Activated naive CD4-positive, alpha-beta T cell treated with Interleukin-2 at 50 U/mL for 16 hours (primary cell): ENCODE measurements at regions not wholly inside any gene's neighbourhood (a gene's known extent, or its start where the extent isn't known, plus 50 kb on each side); places are given as distances from the start of the nearest gene placed in this dataset.
"Not testable (repeated sequence)": the region's sequence is repeated elsewhere in the genome, so short reads cannot be mapped to it uniquely, and the experiment has no call there.

Experiments used
- DNase-seq: peaks from one replicate; pipeline ENCODE4 v3.0.0-alpha.2; 2020

DNA sequence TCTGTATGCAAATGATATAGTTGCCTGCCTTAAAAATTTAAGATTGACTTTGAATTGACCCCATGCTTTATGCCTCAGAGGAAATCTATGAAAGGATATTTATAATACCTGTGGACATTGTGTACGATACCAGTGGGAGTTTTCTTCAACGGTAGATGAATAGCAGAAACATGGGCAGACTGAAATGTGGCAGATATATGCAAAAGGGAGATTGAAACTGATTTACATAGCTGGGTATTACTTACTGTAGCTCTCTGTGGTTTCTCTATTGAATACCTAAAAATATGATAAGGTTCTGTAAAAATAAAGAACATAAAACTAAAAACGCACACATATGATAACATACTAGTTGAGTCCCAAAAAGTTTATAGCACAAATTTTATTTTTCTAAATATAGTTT is 345.2 kb upstream of the PCSK5 start:
- no peak for DNase-seq

- no peak for DNase-seq
These were observed 341.6 kb upstream of the PCSK5 start for GRCh38 chr9:75548871-75549270.

GRCh38 chr9:75551861-75552260 is 338.6 kb upstream of the PCSK5 start:
- no peak for DNase-seq

- no peak for DNase-seq
These were observed 337.5 kb upstream of the PCSK5 start for GRCh38 chr9:75552941-75553340.

DNA sequence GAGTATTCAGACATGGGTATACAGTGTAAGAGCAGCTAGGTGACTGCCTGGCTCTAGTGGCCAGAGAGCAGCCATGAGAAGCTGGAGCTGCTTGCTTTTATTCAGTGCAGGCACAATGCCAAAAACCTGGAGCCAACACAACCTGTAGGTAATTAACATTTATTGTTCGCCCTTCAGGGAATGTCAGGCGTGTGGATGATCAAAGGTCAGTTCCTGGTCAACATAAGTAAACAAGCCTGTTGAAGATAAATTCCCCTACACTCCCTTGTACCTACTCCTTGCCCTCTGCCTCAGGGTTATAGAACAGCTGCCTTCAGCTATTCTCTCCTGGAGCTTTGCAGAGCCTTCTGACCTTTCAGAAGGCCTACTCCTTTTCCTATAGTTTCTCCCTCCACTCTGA is 323.7 kb upstream of the PCSK5 start:
- DNase-seq, result not testable (repeated sequence)

DNA sequence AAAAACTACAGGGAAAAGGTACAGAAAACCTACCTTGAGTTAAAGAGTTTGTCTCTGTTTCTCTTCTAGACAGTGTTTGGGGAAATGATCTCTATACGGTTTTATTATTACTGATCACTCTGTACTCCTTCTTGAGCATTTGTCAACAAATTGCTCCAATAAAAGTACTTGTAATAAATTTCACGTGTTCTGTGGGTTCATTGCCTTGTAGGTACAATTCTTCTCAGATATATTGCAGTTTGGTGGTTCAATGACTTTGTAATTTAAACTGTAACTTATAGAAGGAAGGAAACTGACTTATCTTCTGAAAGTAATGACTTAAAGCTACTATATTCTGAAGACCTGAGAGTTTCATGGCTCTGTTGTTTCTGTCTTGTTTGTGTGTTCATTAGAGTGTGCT is 319.9 kb upstream of the PCSK5 start:
- no peak for DNase-seq

- no peak for DNase-seq
These were observed 315.9 kb upstream of the PCSK5 start for GRCh38 chr9:75574569-75574968.

DNA sequence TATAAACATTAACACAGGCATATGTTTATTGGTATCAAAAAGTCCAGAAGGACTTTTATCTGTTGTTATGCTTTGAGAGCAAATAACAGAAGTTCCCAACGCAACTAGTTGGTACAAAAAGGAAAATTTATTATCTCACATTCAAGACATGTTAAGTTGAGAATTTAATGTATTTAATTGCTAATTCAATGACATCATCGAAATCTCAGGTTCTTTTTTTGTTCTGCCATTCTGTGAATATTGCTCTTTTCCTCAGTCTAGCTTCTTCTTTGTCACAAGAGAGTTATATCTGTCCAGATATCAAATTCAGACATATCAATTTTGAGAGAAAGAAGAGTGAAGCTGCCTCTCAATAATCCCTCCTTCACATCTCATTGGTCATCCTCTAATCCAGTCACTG is 307.6 kb upstream of the PCSK5 start:
- DNase-seq, result no peak

GRCh38 chr9:75588808-75589207 is 301.7 kb upstream of the PCSK5 start:
- no peak for DNase-seq

DNA sequence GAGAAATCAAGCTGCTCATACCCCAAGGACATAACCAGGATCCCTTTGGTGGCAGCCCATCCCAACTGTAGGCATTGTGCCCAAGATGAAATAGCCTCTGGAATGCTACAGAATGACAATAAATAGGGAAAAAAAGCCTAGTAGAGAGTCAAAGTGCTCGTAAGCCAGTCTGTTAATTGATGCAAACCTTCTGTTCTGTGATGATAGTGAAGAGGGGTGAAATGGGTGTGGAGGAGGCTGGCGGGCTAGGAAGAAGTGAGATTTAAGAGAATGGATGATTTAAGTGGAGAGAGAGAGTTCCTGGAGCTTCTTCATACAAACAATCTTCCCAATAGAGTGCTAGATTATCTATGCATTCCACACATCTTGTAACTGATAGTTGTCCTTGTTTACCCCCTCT is 301.0 kb upstream of the PCSK5 start:
- DNase-seq, result no peak

DNA sequence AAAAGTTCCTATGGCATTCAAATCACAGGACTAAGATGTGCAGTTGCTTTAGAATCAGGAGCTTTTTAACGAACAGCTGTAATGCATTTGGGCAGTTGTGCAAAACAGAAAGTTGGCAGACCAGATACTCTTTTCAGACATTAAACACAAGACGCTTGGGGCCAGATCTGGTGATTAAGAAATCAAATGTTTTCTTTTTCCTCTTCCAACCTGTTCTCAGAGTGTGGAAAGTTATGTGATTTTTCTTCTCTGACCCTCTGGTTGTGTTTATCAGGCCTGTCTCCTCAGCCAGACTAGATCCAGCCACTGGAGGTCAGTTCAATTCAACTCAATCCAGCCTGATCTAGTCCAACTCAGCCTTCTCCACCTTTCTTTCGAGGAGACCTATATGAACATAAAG is 298.5 kb upstream of the PCSK5 start:
- no peak for DNase-seq

- no peak for DNase-seq
These were observed 297.9 kb upstream of the PCSK5 start for GRCh38 chr9:75592586-75592985.

DNA sequence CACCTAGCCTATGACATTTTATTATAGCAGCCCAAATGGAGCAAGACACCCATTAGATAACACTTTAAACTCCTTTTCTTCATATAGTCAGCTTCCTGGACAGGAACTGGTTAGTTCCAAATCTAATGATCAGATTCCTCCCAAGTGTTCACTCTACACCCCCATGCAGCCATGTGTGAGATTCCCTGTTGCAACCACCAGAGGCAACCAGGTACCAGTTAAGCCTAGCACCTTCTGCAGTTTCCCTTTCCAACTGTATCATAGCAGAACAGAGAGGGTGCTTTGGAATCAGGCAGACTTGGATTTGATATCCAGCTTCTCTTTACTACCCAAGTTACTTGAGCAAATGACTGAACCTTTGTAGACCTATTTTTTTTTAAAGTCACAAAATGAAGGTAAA is 296.6 kb upstream of the PCSK5 start:
- no peak for DNase-seq

GRCh38 chr9:75599126-75599525 is 291.3 kb upstream of the PCSK5 start:
- no peak for DNase-seq

- DNase-seq, result no peak
These were observed 289.2 kb upstream of the PCSK5 start for GRCh38 chr9:75601280-75601679.

GRCh38 chr9:75602060-75602459 is 288.4 kb upstream of the PCSK5 start:
- no peak for DNase-seq

DNA sequence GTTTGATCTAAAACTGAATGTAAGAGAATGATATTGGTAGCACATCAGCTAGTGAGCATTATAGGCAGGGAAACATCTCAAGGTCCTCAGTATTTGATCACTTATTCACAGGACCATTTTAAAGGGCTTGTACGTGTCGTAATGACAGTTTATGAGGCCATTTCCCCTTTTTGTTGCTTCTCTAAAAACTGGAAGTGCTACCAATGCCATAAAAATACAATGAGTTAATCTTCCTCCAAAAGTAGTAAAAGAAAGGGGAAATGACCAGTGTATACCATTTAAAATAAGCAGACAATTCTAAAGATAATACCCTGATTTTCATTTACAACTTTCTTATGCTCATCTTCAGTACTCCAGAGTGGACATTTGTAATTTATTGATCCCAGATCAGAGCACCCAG is 285.8 kb upstream of the PCSK5 start:
- no peak for DNase-seq

GRCh38 chr9:75607521-75607920 is 283.0 kb upstream of the PCSK5 start:
- DNase-seq, result no peak

DNA sequence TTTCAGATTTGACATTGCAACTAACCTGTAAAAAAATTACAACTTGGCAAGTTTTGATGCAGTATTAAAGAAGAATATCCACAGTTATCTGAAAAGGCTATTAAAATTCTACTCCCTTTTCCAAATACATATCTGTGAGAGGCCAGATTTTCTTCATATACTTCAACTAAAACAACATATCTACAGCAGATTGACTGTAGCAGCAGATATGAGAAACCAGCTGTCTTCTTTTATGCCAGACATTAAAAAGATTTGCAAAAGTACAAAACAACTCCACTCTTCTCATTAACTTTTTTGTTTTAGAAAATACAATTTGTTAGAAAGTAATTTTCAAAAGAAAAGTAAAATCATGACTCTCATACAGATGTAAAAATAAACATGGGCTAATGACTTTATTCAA is 281.1 kb upstream of the PCSK5 start:
- no peak for DNase-seq

DNA sequence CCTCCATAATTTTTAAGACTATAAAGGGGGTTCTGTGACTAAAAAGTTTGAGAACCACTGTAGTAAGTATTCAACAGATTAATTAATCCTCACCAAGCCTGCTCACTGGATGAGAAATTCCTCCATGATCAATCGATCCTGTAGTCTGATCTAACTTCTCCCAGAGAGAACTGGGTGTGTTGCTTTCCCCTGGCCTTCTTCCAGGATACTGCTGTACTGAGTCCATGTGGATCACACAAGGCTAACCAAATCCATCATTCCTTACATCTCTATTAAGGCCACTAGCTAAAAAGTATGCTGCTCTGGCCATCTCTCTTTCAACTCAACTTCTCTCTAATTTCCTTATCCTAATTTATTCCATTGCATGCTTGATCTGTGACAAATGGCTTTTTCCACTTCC is 280.2 kb upstream of the PCSK5 start:
- no peak for DNase-seq

GRCh38 chr9:75612205-75612604 is 278.3 kb upstream of the PCSK5 start:
- no peak for DNase-seq

- no peak for DNase-seq
These were observed 277.7 kb upstream of the PCSK5 start for GRCh38 chr9:75612754-75613153.

- DNase-seq, result no peak
These were observed 275.2 kb upstream of the PCSK5 start for GRCh38 chr9:75615284-75615683.

GRCh38 chr9:75616052-75616451 is 274.4 kb upstream of the PCSK5 start:
- DNase-seq, result no peak

DNA sequence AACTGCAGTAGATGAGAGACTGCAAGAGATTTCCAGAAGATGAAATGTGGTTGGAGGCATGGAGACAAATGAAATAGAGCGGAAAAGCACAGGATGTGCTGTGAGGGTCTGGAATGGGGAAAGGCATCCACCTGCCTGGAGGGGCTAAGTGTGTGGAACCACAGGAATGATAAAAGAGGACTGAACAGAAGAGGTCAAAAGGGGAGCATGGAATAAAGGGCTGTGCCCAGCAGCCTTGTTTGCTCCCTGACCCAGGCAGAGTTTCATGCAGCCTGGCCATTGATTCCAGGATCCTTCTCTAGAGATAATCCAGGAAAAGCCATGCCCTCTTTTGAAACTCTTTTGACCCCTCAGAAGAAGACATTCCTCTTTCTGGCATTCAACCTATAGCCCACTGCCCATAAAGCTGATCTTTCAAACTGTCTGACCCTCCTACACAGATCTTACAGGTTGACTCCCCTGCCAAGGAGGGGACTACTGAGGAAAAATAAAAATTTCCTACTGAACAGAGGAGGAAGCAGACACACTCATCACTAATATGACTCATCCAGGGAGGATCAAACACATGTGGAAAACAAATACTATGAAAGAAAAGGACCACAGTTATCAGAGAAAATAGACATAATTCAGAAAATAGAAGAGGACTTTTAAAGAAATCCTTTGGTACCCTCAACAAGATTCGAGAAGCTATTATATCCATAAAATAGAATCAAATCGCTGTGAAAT is 273.5 kb upstream of the PCSK5 start:
- no peak for DNase-seq

- DNase-seq, result no peak
These were observed 267.0 kb upstream of the PCSK5 start for GRCh38 chr9:75623462-75623861.
